BLaER1 (cell line): ENCODE measurements at regions not wholly inside any gene's neighbourhood (a gene's known extent, or its start where the extent isn't known, plus 50 kb on each side); places are given as distances from the start of the nearest gene placed in this dataset.

Experiments
- H3K27ac ChIP-seq: shearing (Covaris generic); formaldehyde crosslinking; 2 replicates; pipeline ENCODE4 v1.8.1; 2022
- H3K27me3 ChIP-seq: shearing (Covaris generic); formaldehyde crosslinking; 2 replicates; pipeline ENCODE4 v1.8.1; 2022
- H3K36me3 ChIP-seq: shearing (Covaris generic); formaldehyde crosslinking; 2 replicates; pipeline ENCODE4 v1.8.1; 2022
- H3K4me1 ChIP-seq: shearing (Covaris generic); formaldehyde crosslinking; 2 replicates; pipeline ENCODE4 v1.8.1; 2022
- H3K4me2 ChIP-seq: shearing (Covaris generic); formaldehyde crosslinking; 2 replicates; pipeline ENCODE4 v1.8.1; 2022
- H3K4me3 ChIP-seq: shearing (Covaris generic); formaldehyde crosslinking; 2 replicates; pipeline ENCODE4 v1.8.1; 2022
- H3K9ac ChIP-seq: shearing (Covaris generic); formaldehyde crosslinking; 2 replicates; pipeline ENCODE4 v1.8.1; 2022
- H3K9me3 ChIP-seq: shearing (Covaris generic); formaldehyde crosslinking; 2 replicates; pipeline ENCODE4 v1.8.1; 2022
- H4K20me1 ChIP-seq: shearing (Covaris generic); formaldehyde crosslinking; 2 replicates; pipeline ENCODE4 v1.8.1; 2022
- Cebpa-rat ChIP-seq: shearing (Covaris generic); IDR thresholded peaks from 2 replicates; pipeline ENCODE4 v1.8.1; 2022

DNA sequence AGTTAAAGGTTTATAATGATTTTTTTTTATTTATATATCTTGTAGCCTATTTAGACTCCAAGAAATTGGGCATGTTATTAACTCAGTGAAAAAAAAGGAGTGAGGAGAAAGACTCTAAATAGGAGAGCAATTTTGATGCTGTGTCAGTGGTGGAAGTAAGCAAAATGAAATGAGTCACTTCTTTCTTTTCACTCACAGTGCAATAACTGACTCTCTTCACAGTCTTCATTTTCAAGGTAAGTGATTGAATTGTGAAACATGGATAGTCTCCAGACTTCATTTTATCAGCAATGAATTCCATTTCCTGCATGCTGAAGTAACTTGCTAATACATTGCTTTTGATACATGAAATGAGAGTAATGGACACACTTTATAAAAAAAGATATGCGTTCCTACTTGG lies 2271.5 kb downstream of the PCDH7 start:
- H3K9ac ChIP-seq: no peak overlapping the region
- H3K4me3 ChIP-seq: no peak overlapping the region
- H4K20me1 ChIP-seq: no peaks in the 10 kb centered on the region
- no peaks in the 10 kb centered on the region for H3K36me3 ChIP-seq
- H3K27me3 ChIP-seq: no peaks in the 10 kb centered on the region
- H3K4me2 ChIP-seq: no peak overlapping the region
- no peak for TF ChIP-seq Cebpa-rat
- H3K27ac ChIP-seq: no peak overlapping the region
- no peaks in the 10 kb centered on the region for H3K4me1 ChIP-seq
- H3K9me3 ChIP-seq: no peaks in the 10 kb centered on the region

- Histone ChIP-seq H3K9ac (no peak overlapping the region), H3K27me3 (no peaks in the 10 kb centered on the region)
- TF ChIP-seq Cebpa-rat: no peak
Observed at GRCh38 chr4:32994981-32995881, 2275.1 kb downstream of the PCDH7 start.

DNA sequence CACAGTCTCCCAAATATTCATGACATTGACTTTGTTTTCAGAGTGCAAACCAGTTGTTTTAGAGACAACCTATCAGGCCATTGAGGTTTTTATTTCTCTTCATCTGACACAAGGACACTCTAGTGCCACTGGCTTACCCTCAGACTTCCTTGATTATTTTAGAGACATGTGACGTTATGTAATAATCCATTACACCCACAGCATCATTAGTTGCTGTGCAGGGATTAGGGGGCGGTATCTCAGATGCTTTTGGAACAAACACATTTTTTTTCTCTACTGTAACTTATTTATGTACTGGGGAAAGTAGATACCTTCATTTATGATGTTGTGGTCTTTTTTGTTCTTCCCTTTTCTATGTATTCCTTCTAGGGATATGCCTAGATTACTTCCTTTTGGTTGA lies 2293.1 kb downstream of the PCDH7 start:
- Histone ChIP-seq H3K4me2 (no peak overlapping the region), H3K9me3 (no peaks in the 10 kb centered on the region), H4K20me1 (no peaks in the 10 kb centered on the region), H3K27me3 (no peaks in the 10 kb centered on the region), H3K4me1 (no peaks in the 10 kb centered on the region), H3K27ac (no peak overlapping the region), H3K4me3 (no peak overlapping the region), H3K9ac (no peak overlapping the region), H3K36me3 (no peaks in the 10 kb centered on the region)
- no peak for TF ChIP-seq Cebpa-rat

More at GRCh38 chr4:32994981-32995881, 2275.1 kb downstream of the PCDH7 start:
- H3K36me3 ChIP-seq: no peaks in the 10 kb centered on the region
- no peak overlapping the region for H3K4me2 ChIP-seq
- H3K4me1 ChIP-seq: no peaks in the 10 kb centered on the region
- no peaks in the 10 kb centered on the region for H3K9me3 ChIP-seq
- H3K4me3 ChIP-seq: no peak overlapping the region
- H3K27ac ChIP-seq: no peak overlapping the region
- no peaks in the 10 kb centered on the region for H4K20me1 ChIP-seq

GRCh38 chr4:33025236-33025635 lies 2305.1 kb downstream of the PCDH7 start:
- TF ChIP-seq Cebpa-rat: no peak
- H3K4me2 ChIP-seq: no peak overlapping the region
- no peaks in the 10 kb centered on the region for H3K36me3 ChIP-seq
- H4K20me1 ChIP-seq: no peaks in the 10 kb centered on the region
- no peak overlapping the region for H3K9ac ChIP-seq
- no peaks in the 10 kb centered on the region for H3K27me3 ChIP-seq
- no peaks in the 10 kb centered on the region for H3K9me3 ChIP-seq
- H3K27ac ChIP-seq: no peak overlapping the region
- no peaks in the 10 kb centered on the region for H3K4me1 ChIP-seq
- H3K4me3 ChIP-seq: no peak overlapping the region

DNA sequence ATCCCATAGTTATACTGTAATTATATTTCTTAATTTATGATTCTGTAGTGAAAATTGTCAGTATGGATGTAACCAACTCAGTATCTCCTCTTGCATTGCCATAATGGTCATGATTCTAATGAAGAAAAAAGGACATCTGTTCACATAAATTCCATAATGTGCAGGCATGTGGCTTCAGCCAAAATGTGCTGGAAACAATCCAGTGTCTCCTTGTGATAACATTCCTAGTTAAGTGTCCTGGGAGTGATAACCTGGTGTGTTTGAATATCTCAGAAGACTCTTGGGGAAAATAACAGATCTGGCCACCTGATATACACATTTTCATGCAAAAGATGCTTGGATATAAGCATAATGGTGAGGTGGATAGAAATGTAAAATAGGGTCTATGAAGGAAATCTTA lies 2309.8 kb downstream of the PCDH7 start:
- Histone ChIP-seq H3K36me3 (no peaks in the 10 kb centered on the region), H3K27ac (no peak overlapping the region)

DNA sequence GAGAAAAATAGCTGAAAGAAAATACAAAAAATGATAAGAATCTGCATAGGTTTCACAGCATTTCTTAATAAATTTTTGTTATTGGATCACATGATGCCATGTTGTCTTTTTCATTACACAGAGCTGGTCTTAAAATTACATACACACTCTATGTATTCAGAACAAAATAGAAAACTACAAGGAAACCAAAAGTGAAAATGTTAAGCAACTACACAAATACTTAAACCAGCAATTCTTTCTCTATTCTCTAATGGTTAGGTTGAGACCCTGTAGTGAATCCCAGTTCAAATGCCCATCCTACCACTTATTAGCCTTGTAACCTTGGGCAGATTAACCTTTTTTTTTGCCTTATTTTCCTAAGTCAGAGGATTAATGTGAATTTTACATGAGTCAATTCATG lies 2311.2 kb downstream of the PCDH7 start:
- no peak for TF ChIP-seq Cebpa-rat
- Histone ChIP-seq H4K20me1 (no peaks in the 10 kb centered on the region), H3K36me3 (no peaks in the 10 kb centered on the region), H3K27ac (no peak overlapping the region), H3K4me2 (no peak overlapping the region), H3K9me3 (no peaks in the 10 kb centered on the region), H3K4me1 (no peaks in the 10 kb centered on the region), H3K4me3 (no peak overlapping the region), H3K27me3 (no peaks in the 10 kb centered on the region), H3K9ac (no peak overlapping the region)

More for the DNA sequence above, 2309.8 kb downstream of the PCDH7 start:
- no peak overlapping the region for H3K9ac ChIP-seq
- TF ChIP-seq Cebpa-rat: no peak
- H3K4me2 ChIP-seq: no peak overlapping the region
- no peaks in the 10 kb centered on the region for H4K20me1 ChIP-seq
- no peaks in the 10 kb centered on the region for H3K4me1 ChIP-seq
- no peak overlapping the region for H3K4me3 ChIP-seq
- H3K27me3 ChIP-seq: no peaks in the 10 kb centered on the region
- H3K9me3 ChIP-seq: no peaks in the 10 kb centered on the region

DNA sequence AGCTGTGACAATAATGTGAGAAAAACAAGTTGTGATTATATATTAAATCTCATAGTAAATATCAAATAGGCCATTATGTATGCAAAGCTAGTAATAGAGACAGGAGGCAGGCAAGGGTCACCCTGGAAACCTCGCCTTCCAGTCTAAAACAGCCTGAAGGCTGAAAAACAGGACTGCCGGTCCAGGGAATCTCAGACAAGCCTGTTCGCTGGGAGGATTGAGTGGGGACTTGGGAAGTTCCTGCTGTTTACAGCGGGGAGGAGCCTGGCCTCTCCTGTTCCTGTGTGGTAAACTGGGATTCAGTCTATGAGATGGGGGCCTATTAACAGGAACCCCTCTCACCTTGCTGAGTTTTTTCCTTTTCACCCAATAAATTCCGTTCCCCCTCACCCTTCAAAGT lies 2317.3 kb downstream of the PCDH7 start:
- Histone ChIP-seq H4K20me1 (no peaks in the 10 kb centered on the region), H3K4me2 (no peak overlapping the region), H3K27me3 (no peaks in the 10 kb centered on the region), H3K4me1 (no peaks in the 10 kb centered on the region), H3K9me3 (no peaks in the 10 kb centered on the region), H3K9ac (no peak overlapping the region), H3K36me3 (no peaks in the 10 kb centered on the region), H3K4me3 (no peak overlapping the region), H3K27ac (no peak overlapping the region)
- no peak for TF ChIP-seq Cebpa-rat

- H3K9me3 ChIP-seq: no peaks in the 10 kb centered on the region
- TF ChIP-seq Cebpa-rat: no peak
- H4K20me1 ChIP-seq: no peaks in the 10 kb centered on the region
Observed at GRCh38 chr4:33045334-33045733, 2325.2 kb downstream of the PCDH7 start.

GRCh38 chr4:33052241-33052640 lies 2332.1 kb downstream of the PCDH7 start:
- Histone ChIP-seq H3K27ac (no peak overlapping the region), H3K9ac (no peak overlapping the region), H3K4me2 (no peak overlapping the region), H3K36me3 (no peaks in the 10 kb centered on the region), H4K20me1 (no peaks in the 10 kb centered on the region), H3K27me3 (no peaks in the 10 kb centered on the region), H3K4me1 (no peaks in the 10 kb centered on the region), H3K4me3 (no peak overlapping the region), H3K9me3 (no peaks in the 10 kb centered on the region)
- TF ChIP-seq Cebpa-rat: no peak

More at GRCh38 chr4:33045334-33045733, 2325.2 kb downstream of the PCDH7 start:
- Histone ChIP-seq H3K4me1 (peaks cover 20% of the 10 kb centered on the region), H3K36me3 (no peaks in the 10 kb centered on the region), H3K27me3 (no peaks in the 10 kb centered on the region), H3K4me3 (no peak overlapping the region), H3K9ac (no peak overlapping the region), H3K4me2 (no peak overlapping the region), H3K27ac (no peak overlapping the region)

GRCh38 chr4:33054161-33054560 lies 2334.0 kb downstream of the PCDH7 start:
- TF ChIP-seq Cebpa-rat: no peak
- H3K4me2 ChIP-seq: no peak overlapping the region
- H4K20me1 ChIP-seq: no peaks in the 10 kb centered on the region
- H3K9ac ChIP-seq: no peak overlapping the region
- H3K4me1 ChIP-seq: no peaks in the 10 kb centered on the region
- no peaks in the 10 kb centered on the region for H3K9me3 ChIP-seq
- no peaks in the 10 kb centered on the region for H3K27me3 ChIP-seq
- H3K27ac ChIP-seq: no peak overlapping the region
- no peaks in the 10 kb centered on the region for H3K36me3 ChIP-seq
- no peak overlapping the region for H3K4me3 ChIP-seq
